Osteocyte (in vitro differentiated cells): ENCODE measurements at regions not wholly inside any gene's neighbourhood (a gene's known extent, or its start where the extent isn't known, plus 50 kb on each side); places are given as distances from the start of the nearest gene placed in this dataset.

Source experiments
- DNase-seq: peaks from one replicate; pipeline ENCODE4 v3.0.0; 2021; ENCODE audit warnings: mixed read lengths; ENCODE audit not compliant: unreplicated experiment; ENCODE audit errors: extremely low spot score
- H3K27ac Mint-ChIP-seq: one replicate; pipeline ENCODE4 v1.8.0; 2021; ENCODE audit warnings: mild to moderate bottlenecking, mixed read lengths; ENCODE audit not compliant: unreplicated experiment
- H3K27me3 Mint-ChIP-seq: one replicate; pipeline ENCODE4 v1.8.0; 2021; ENCODE audit warnings: mixed read lengths; ENCODE audit not compliant: unreplicated experiment
- H3K36me3 Mint-ChIP-seq: one replicate; pipeline ENCODE4 v1.8.0; 2021; ENCODE audit warnings: mixed read lengths; ENCODE audit not compliant: unreplicated experiment
- H3K4me1 Mint-ChIP-seq: one replicate; pipeline ENCODE4 v1.8.0; 2021; ENCODE audit warnings: mixed read lengths; ENCODE audit not compliant: unreplicated experiment
- H3K4me3 Mint-ChIP-seq: one replicate; pipeline ENCODE4 v1.8.0; 2021; ENCODE audit warnings: mild to moderate bottlenecking, moderate library complexity, mixed read lengths; ENCODE audit not compliant: unreplicated experiment
- H3K9me3 Mint-ChIP-seq: one replicate; pipeline ENCODE4 v1.8.0; 2021; ENCODE audit warnings: mixed read lengths; ENCODE audit not compliant: unreplicated experiment
- CTCF ChIP-seq: fragments of 200-600 bp; sonication (generic); IDR thresholded peaks from 2 replicates; pipeline ENCODE4 v1.5.0; 2021; ENCODE audit warnings: antibody characterized with exemption, mild to moderate bottlenecking, moderate library complexity

DNA sequence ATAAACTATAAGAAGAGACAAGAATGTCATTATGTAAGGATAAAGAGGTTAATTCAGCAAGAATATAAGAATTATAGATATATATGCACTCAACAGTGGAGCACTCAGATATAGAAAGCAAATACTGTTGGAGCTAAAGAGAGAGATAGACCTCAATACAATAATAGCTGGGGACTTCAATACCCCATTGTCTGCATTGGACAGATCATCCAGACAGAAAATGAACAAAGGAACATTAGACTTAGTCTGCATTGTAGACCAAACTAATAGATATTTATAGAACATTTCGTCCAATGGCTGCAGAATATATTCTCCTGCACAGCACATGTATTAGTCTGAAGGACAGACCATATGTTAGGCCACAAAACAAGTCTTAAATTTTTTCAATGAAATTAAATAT is 777.1 kb downstream of the CDH18 start:
- Mint-ChIP-seq H3K4me3 (no peak overlapping the region), H3K36me3 (no peaks in the 10 kb centered on the region), H3K27ac (no peak overlapping the region), H3K9me3 (peaks cover 18% of the 10 kb centered on the region), H3K4me1 (no peaks in the 10 kb centered on the region), H3K27me3 (no peaks in the 10 kb centered on the region)
- DNase-seq = no peak
- TF ChIP-seq CTCF = no peak

GRCh38 chr5:19229179-19229835 is 758.7 kb downstream of the CDH18 start:
- no peaks in the 10 kb centered on the region for H3K9me3 Mint-ChIP-seq
- H3K4me3 Mint-ChIP-seq = no peak overlapping the region
- H3K36me3 Mint-ChIP-seq = no peaks in the 10 kb centered on the region
- no peaks in the 10 kb centered on the region for H3K27me3 Mint-ChIP-seq
- no peak overlapping the region for H3K27ac Mint-ChIP-seq
- TF ChIP-seq CTCF = no peak
- no peak for DNase-seq
- H3K4me1 Mint-ChIP-seq = no peaks in the 10 kb centered on the region

- Mint-ChIP-seq H3K36me3 (no peaks in the 10 kb centered on the region), H3K27ac (no peak overlapping the region), H3K9me3 (no peaks in the 10 kb centered on the region), H3K27me3 (no peaks in the 10 kb centered on the region), H3K4me1 (no peaks in the 10 kb centered on the region), H3K4me3 (no peak overlapping the region)
- no peak for DNase-seq
- TF ChIP-seq CTCF = no peak
These were observed 754.4 kb downstream of the CDH18 start for GRCh38 chr5:19233573-19233972.

DNA sequence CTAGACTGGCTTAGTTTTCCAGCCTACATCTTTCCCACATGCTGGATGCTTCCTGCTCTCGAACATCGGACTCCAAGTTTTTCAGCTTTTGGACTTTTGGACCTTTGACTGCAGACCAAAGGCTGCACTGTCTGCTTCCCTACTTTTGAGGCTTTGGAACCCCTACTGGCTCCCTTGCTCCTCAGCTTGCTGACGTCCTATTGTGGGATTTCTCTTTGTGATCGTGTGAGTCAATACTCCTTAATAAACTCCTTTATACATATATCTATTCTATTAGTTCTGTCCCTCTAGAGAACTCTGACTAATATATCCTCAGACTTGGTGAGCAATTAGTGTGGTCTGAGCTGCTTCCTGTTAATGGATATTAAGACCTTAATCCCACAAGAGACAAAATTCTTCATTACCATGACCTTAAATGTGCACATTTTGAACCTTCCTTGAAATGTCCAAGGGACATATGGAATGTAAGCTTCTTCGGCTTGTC is 752.9 kb downstream of the CDH18 start:
- H3K9me3 Mint-ChIP-seq = no peaks in the 10 kb centered on the region
- H3K27me3 Mint-ChIP-seq = no peaks in the 10 kb centered on the region
- no peaks in the 10 kb centered on the region for H3K4me1 Mint-ChIP-seq
- no peak overlapping the region for H3K4me3 Mint-ChIP-seq
- no peak overlapping the region for H3K27ac Mint-ChIP-seq
- TF ChIP-seq CTCF = no peak
- DNase-seq = no peak
- no peaks in the 10 kb centered on the region for H3K36me3 Mint-ChIP-seq

- Mint-ChIP-seq H3K36me3 (no peaks in the 10 kb centered on the region), H3K27ac (no peak overlapping the region), H3K27me3 (no peaks in the 10 kb centered on the region), H3K4me1 (no peaks in the 10 kb centered on the region), H3K9me3 (peaks cover 7% of the 10 kb centered on the region), H3K4me3 (no peak overlapping the region)
- no peak for DNase-seq
- TF ChIP-seq CTCF = no peak
These were observed 747.8 kb downstream of the CDH18 start for GRCh38 chr5:19240170-19240569.
